HG03442 (cell line): ENCODE measurements at regions not wholly inside any gene's neighbourhood (a gene's known extent, or its start where the extent isn't known, plus 50 kb on each side); places are given as distances from the start of the nearest gene placed in this dataset.
"Not testable (repeated sequence)": the region's sequence is repeated elsewhere in the genome, so short reads cannot be mapped to it uniquely, and the experiment has no call there.

Source experiments
- ATAC-seq: cut with Tn5 transposase; IDR thresholded peaks from one replicate; pipeline ENCODE4 v1.9.1; 2021; ENCODE audit warnings: mild to moderate bottlenecking, moderate library complexity; ENCODE audit not compliant: unreplicated experiment

GRCh38 chr12:84408936-84409335 is 503.7 kb downstream of the SLC6A15 start:
- ATAC-seq, result no peak

DNA sequence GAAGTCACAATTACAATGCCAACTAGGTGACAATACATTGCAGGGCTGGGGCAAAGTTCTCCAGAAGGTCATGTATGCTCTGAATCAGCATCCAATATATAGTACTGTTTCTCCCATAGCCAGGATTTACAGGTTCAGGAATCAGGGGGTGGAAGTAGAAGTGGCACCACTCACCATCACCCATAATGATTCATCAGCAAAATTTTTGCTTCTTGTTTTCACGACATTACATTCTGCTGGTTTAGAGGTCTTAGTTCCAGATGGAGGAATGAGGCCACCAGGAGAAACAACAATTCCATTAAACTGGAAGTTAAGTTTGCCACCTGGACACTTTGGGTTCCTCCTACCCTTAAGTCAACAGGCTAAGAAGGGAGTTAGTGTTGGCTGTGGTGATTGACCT is 505.9 kb downstream of the SLC6A15 start:
- ATAC-seq, result not testable (repeated sequence)

GRCh38 chr12:84397846-84398245 is 514.8 kb downstream of the SLC6A15 start:
- no peak for ATAC-seq

- no peak for ATAC-seq
Measured at GRCh38 chr12:84397263-84397662, 515.3 kb downstream of the SLC6A15 start.

DNA sequence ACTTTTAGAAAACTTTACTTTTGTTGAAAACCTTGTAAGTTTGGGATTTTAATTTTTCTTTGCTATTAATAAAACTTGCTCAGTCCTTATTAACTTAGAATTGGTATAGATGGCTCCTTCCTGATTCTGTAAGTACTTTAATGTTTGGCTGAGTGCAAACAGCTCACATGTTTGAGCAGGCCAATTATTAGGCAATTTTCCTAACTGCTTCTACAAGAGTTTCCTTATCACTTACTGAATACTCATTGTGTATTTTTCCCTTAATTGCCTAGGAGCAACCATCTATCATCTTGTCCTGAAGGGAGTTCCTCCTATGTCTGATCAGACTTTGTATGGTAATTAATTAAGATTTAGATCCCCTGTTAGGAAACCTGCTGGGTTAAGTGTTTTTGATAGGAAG is 521.4 kb downstream of the SLC6A15 start:
- ATAC-seq, result not testable (repeated sequence)

GRCh38 chr12:84384384-84384783 is 528.2 kb downstream of the SLC6A15 start:
- ATAC-seq, result no peak

GRCh38 chr12:84382486-84382885 is 530.1 kb downstream of the SLC6A15 start:
- not testable (repeated sequence) for ATAC-seq

GRCh38 chr12:84376320-84376719 is 536.3 kb downstream of the SLC6A15 start:
- ATAC-seq, result no peak

DNA sequence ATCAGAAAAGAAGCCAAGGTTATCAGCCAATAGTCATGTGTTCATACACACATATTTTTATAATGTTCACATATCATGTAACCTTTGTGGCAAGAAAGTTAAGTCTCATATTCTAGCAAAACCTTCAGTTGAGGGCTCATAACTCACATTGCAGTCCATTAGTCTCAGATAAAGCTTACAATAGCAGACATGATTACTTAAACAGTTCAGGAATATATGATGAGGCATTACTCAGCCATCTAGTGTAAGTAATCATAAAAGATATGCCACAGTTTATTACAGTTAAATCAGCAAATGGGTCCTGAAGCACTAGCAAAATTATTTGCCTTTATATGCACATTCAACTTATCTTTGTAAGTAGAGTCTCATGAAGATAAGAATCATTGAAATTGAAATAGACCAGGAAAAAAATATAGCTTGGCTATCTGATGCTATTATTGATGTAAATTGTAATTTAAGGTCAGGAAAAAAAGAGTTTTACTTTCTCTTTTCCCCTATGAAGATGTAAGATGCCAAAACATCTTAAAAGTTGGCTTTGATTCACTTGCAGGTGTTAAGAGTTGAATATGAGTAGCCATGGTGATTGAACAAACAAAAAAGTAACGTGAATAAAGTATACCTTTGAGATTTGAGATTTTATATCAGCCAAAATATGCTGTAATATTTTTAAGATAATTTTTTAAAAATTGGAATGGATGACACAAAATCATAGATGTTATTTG is 537.0 kb downstream of the SLC6A15 start:
- ATAC-seq, result no peak

DNA sequence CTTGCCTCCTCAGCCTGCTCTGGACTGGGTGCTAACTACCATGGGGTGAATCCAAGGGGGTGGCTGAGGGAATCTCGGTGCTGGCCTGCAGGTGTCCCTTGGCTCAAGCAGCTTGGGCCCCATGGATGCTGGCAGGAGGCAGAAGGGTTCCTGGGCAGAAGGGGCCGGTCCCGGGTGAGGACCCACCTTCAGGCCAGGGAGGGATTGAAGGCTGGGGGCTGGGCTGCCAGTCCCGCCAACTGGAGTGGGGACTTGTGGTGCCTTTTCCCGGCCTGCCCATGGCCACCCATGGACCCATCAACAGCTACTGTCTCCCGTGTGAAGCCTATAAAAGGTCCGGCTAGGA is 550.1 kb downstream of the SLC6A15 start:
- no peak for ATAC-seq

DNA sequence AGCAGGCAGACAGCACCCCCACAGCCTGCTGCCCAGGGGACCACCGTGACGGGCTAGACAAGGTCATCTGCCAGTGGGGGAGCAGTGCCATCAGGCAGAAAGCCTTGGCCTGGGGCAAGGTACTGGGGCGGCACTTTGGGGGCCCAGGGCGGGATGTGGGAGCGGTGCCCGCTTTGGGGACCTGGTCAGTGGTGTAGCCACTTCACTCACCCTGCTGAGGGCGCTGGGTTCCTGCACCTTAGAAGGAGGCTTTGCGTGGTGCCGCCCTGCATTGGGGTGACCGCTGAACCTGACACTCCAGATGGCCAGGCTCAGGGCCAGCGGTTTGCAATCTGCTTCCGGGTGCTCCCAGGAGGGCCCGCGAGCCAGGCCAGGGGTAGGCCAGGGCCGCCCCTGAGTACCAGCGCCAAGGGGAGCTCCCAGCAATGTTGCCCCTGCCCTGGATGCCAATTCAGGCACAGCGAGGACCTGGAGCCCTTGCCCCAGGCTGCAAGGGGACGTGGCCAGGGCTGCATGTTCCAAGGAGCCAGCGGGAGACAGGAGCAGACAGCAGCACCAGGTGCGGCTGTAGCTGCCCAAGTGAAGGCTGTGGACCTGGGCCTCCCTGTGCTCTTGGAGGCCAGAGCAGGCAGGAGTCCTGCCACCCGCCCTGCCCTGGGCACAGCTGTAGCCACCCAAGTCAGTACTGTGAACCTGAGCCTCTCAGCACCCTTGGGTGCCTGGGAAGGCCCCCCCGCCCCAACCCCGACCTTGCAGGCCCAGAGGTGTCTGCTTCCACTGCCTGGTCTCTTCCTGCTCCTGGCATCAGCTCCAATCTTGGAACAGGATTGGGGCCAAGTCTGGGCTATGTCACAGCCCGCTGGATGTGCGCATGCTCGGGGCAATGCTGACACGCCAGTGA is 550.7 kb downstream of the SLC6A15 start:
- no peak for ATAC-seq

DNA sequence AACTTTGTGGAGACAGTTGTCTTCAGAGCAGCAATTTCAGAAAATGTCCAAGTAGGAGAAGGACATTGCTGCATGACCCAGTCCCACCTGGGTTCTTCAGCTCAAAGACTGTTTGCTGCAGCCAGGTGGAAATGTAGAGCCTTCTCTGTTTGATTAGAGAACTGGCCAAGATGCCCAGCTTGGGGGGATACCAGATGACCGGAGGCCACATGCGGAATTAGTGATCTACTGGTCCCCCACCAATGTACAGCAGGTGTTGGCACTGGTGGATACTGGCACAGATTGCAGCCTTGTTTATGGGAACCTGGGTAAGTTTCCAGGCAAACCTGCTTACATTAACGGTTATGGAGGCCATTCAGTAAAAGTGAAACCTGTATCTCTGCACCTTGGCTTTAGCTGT is 555.3 kb downstream of the SLC6A15 start:
- no peak for ATAC-seq

DNA sequence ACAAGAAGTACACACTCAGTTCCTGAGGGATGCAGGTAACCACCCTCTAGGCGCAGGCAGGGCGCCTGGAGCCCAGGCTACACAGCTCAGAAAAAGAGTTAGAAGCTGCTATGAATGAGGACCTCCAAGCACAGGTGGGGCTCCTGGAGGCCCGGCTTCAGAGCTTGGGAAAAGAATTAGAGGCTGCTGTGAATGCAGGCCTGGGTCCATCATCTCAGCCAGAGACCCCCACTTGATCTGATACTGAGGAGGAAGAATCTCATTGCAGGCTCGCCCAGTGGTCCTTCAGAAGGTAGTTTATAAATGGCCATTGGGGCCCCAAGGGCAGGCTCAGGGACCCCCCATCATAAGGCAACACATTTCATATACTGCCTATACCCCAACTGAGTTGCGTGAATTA is 556.4 kb downstream of the SLC6A15 start:
- no peak for ATAC-seq

DNA sequence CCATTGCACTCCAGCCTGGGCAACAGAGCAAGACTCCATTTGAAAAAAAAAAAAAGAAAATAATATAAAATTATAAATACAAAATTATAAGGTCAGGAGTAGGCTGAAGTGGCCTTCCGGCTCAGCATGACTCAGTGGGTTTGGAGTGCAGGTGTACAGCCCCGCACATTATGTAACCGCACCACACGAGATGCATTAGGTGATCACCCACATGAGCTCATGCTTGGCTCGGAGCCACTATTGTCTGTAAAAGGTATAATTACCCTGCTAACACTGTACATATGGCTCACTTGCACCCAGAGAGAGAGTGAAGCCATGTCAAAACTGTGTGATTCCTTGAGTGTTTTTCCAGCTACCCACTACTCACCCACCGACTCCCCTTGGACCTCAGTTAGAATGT is 557.0 kb downstream of the SLC6A15 start:
- no peak for ATAC-seq

DNA sequence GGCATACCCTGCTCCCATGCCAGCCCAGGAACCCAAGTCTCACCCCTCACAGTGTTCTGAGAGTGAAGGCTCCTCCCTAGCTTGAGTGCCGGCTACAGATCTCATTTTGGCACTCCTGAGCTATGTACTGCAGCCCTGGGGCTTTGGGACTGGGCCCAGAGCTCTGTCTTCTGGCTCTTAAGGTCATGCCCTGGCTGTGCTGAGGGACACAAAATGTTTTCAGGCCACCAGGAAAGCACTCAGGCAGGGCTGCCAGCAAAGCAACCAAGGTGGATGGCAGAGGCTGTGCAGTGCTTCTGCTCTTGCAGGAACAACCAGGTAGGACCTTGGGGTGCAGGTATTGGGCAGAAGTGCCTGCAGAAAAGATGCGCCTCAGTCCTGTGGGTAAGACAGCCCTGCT is 564.0 kb downstream of the SLC6A15 start:
- ATAC-seq, result no peak

DNA sequence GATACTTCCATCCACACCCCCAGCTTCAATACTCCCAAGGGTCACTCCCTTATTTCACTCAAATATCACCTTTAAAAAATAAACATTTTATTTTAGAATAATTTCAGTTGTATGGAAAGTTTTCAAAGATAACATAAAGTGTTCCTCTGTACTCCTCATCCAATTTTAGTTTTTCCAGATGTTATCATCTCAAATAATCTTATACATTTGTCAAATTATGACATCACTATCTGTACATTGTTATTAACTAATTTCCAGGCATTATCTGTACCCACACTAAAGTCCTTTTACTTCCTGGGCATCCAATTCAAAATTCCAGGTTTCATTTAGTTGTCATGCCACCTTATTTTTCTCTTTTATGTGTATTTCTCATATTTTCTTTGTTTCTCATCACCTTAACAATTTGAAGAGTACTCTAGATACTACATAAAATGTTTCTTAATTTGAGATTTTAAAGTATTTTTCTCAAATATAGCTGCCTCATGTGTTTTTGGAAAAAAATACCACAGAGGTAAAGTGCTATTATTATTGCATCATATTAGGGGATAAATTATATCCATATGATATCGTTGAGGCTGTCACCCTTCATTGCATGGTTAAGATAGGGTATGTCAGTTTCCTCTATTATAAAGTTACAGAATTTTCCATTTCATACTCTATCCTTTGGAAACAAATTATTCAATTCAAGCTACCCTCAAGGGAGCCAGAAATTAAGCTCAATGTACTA is 571.0 kb downstream of the SLC6A15 start:
- ATAC-seq, result no peak

DNA sequence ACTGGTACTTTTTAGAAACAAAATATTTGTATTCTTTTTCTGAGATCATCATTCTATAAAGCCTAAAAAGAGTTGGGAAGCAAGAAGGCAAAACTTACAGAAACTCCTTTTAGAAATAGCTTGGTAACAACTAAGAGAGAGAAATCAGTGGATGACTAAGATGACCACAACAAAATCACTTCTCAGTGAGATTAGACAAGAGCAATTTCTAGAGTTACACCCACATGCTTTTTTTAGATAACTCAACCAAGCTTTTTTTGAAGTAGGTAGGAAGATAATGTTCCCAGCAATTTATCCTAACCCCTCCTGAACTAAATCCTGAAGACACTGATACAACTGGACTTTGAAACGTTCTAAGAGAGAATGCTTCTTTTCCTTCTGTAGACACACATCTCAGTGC is 576.4 kb downstream of the SLC6A15 start:
- no peak for ATAC-seq

DNA sequence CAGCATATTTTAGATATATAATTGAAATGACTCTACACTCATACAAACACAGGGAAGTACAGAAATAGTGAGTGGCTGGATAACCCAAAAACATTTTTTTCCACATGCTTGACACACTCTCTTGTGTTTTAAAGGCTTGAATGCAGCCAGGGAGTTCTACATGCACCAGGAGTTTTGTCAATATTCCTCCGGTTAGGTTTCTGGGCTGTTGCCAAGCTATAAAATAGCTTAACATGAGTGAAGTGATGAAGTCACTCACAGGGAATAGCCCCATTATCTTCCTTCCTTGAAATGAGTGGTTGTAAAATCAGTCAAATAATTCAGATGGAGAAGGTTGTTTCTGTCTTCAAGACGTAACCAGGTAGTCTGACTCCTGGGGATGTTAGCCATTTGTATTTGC is 582.7 kb downstream of the SLC6A15 start:
- ATAC-seq, result no peak

DNA sequence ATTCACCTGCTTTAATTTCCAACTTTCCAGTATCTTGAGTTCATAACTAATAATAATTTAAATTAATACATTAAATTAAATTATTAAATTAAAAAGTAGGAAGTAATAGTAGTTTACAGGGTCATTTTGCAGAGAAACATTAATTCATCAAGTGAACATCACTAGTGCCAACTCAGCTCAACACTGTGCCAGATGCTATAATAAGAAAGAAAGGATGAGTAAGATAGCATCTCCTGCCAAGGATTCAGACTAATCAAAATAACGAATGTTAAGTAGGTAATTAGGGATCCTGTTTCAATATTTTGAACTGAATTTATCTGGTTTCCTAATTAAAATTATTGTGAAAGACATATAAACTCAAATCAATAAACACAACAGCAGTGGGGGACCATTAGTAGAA is 596.7 kb downstream of the SLC6A15 start:
- no peak for ATAC-seq

DNA sequence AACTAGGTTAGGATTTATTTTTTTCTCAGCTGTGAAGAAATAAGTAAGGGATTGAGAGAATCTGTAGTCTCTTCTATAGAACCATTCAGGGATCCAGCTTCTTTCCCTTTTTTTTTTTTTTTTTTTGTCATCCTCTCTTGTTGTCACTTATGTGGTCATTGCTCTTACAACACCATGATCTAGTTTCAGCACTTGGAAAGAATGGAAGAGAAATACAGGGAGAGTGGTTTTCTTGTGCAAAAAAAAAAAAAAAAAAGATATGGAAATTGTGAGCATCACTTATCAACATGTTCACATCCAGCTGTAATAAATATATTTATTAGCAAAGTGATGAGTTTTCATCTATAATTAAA is 599.3 kb downstream of the SLC6A15 start:
- ATAC-seq, result no peak

GRCh38 chr12:84308211-84308610 is 604.4 kb downstream of the SLC6A15 start:
- no peak for ATAC-seq

DNA sequence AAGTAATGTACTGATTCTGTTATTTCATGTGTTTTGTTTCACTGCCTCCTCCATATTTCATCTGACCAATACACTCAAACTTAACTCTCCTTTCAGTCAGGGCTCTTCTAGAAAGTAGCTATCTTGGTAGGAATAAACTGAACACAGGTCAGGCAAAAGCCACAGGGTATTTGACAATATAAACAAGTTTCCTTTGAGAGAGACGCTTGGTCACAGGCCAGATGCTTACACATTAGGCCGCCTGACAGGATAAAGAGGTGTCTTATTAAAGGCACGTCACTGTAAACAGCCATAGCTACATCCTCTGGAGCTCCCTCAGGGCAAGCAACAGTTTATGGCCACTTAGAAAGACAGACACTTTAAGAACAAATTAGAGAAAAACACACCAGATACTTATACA is 607.5 kb downstream of the SLC6A15 start:
- ATAC-seq, result no peak
